ENCODE measurements at regions not wholly inside any gene's neighbourhood (a gene's known extent, or its start where the extent isn't known, plus 50 kb on each side); places are given as distances from the start of the nearest gene placed in this dataset.

DNA sequence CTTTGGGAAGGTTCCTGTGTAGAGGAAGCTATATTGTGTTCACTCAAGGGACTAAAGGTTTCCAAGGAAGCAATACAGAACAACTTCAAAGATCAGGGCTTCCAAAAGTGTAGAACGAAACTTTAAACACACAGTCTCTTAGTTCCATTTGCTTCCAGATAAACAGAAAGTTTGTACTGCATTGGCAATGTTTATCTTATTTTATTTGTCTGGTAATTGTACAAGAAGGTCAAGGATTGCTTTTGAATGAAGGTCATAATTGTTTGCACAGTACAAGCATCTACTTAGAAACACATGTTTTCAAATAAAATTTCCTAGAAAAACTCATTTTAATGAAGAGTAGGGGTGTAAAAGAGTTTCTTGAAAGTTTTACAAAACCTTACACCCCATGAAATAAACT lies 712.7 kb upstream of the SGCG start:
- no peak for DNase-seq

DNA sequence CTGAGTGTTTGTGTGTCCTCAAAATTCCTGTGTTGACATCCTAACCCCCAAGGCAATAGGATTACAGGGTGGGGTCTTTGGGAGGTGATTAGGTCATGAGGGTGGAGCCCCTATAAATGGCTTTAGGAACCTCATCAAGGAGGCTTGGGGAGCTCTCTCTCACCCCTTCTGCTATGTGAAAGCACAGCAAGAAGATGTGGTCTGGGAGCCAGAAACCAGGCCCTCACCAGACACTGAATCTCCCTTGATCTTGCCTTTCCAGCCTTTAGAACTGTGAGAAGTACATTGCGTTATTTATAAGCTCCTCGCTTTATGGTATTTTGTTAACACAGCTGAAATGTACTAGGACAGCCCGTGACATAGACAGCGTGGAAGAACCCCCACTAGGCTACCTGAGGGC lies 712.0 kb upstream of the SGCG start:
- no peak for DNase-seq

DNA sequence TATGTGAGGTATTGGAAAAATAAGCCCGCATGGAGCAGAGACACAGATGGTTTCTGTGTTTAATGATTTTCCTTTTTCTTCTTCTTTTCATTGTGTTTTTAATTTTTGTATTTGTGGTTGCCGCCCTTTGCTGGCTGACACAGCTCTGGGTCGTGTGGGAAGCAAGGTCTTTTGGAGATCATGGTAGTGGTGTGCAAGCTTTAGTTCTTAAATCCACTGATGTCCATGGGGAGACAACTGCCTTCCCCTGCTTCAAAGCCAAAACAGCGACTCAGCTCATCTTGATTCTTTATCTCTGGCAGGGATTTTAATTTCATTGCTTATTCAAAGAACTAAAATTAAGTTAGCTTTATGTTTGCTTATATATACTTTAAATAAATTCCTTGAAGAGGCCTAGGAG lies 711.3 kb upstream of the SGCG start:
- no peak for DNase-seq

DNA sequence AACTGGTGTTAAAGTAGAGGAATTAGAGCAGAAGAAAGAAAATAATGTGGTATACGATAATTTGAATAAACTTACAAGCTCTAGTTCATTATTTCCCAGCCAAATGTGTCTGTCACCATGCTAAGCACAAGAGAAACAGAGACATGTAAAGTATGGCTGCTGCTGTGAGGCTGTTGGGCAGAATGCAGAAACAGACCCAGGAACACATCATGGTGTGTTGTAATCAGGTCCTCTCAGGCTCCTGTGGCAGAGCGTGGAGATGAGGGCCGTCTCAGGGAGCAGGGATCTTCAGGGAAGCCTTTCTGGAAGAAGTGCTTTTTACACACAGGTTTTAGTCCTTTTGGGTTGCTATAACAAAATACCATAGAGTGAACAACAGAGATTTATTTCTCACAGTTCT lies 710.7 kb upstream of the SGCG start:
- no peak for DNase-seq

DNA sequence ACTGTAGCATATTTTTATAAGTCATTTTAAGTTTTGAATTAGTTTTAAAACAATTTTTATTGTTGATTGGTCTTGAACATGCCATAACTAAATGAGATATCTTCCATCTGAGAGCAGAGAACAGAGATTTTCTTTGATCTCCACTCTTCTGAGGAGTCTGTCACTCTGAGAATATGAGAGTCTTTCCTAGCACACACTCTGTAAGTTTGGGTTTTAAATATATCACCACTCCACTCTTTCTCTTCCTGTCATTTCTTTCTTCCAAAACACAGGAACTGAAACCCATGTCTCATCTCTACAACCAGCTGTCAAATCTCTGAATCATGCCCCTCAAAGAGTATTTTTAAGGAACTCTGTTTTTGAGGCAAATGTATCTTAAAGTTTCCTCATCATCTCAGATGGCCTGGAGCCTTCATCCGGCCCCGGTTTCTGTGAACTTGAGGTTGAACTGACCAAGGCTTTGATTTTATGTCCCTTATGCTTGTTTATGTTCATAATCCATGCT lies 698.2 kb upstream of the SGCG start:
- no peak for DNase-seq

DNA sequence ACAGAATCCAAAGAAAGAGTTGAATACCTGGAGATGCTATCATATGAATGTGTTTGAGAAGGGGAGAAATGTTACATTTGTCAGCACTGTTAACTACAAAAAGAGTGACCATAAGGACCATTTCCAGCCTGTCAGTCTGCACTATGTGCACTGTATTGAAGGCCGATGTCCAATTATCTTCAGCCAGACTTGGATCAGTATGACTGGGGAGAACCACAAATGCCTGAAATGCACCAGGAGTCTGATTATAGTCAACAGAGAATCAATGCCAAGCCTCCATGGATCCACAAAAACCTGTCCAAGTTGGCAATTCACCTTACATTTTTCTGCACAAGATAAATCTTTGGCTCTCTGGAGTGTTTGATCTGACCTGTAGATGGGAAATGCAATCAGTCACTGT lies 697.5 kb upstream of the SGCG start:
- DNase-seq: no peak

DNA sequence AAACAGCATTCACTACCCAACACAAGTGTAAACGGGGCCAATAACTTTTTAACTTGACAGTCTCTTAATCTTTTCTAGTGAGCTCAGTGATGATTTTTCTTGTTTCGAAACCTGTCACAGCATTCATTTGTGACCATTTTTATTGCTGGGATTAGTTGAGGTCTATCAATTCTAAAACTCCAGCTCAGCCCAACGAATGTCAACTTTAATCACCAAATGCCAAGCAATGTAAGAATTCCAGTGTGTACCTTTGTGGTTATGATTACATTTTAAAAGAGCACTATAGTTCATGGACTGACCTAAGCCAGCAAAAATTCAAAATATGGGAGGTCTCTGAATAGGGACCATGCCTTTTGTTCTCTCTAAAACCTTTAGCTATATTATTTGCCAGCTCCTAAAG lies 694.3 kb upstream of the SGCG start:
- no peak for DNase-seq

DNA sequence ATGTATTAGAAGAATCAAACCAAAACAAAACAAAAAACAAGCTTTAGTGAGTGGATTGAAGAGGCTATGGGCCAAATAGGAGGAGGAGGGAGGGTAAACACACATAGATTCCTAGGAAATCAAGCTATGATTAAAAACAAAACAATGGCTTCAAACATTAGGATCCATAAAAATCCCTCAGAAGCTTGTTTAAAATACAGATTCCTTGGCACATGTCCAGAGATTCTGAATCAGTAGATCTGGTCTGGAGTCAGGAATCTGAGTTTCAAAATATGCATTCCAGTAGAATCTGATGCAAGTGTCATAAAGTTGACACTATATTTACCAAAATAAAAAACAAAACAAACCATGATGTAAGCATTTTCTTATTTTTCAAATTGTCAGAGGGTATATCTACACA lies 692.8 kb upstream of the SGCG start:
- DNase-seq: no peak

DNA sequence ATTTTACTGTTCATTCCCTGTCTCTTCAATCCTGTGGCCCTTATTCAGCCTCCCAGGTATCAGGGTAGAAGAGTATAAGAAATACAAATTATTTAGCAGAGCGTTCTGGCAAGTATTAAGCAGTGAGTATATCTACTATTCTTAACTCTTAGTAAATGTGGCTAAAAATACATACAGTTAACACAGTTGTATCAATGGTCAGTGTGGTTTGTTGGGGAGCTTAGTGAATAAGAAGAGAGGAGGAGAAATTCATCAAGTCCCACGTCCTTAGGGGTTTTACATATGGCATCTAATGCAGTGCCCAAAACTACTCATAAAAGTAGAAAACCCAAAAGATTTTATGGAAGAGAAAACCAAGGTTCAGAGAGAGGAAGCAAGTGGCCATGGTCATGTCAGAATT lies 691.0 kb upstream of the SGCG start:
- no peak for DNase-seq

DNA sequence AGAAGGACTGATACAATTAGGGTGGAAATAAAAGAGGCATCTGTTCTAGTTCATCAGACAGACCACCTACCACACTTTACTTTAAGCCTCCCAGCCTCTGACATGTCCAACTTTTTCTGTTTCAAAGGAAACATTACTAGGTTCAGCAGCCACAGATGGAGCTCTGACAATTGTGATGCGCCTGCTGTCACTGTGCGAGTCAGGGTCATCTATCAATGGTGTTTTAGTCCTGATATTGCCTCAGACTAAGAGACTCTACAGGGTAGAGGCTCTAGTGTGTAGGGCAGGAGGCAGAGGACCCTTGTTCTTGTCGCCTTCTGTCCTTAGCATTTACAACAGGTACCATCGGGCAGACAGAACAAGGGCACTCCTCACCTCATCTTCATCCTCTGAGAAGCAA lies 685.0 kb upstream of the SGCG start:
- no peak for DNase-seq

DNA sequence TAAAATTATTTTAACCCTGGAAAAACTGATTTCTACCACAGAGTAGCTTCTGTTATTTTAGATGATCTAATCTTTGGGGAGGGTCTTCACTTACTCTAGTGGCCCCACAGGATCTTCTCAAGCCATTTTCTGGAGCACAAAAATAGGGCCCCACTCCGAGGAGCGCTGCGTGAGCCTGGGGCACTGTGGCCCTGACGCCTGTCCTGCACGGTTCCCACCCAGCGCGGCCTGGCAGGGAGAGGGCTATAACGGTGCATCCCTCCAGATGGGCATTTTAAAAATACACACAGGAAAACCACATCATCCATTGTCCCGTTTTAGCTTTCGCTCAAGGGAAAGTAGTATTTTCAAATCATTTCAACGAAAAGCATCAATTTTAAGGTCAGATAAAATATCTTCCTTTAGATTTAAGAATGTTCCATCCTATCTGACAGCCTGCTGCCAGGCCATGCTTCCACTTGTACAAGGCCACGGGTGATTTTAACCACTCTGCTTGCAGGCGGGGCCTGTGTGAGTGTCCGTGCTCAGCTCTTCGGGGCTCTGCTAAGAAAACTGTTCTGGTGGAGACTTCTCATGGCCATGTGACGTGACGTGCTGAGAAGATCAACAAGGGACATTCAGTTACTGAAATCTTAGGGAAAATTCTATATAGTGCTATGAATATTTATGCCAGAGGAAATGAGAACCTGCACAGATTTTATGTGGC lies 683.8 kb upstream of the SGCG start:
- no peak for DNase-seq

DNA sequence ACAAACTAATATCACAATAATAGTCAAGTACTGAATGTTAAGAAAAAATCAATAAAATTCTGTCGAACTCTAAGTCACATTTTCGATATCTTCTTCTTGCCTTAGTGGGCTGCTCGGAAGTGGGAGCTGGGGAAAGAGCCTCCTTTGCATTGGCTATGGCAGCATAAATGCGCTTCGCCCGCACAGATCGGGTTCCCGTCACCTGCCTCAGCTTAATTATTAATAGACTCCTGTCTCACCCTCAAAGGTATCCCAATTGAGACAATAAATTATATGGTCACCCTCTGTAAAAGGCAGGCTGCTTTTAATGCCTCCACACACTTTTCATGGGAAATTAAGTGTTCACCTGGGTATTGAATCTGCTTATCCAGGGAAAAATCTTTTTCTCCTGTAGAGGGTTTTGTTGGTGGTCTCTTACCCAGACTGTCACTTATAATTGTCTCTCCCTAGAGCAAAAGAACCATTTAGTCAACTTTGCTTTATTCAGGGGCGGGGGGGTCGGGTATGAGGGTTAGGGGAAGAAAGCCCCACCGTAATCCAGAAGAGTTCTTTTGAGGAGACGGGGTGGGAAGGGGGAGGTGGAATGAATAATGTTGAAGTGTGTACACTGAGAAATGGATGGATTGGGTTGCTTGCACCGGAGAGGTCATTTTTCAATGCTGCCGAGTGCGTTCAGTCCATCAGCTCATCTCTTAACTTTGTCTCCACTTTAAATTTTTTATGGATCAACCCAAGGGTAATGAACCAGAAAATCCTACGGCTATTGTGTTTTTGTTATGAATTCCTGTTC lies 682.6 kb upstream of the SGCG start:
- DNase-seq: no peak

DNA sequence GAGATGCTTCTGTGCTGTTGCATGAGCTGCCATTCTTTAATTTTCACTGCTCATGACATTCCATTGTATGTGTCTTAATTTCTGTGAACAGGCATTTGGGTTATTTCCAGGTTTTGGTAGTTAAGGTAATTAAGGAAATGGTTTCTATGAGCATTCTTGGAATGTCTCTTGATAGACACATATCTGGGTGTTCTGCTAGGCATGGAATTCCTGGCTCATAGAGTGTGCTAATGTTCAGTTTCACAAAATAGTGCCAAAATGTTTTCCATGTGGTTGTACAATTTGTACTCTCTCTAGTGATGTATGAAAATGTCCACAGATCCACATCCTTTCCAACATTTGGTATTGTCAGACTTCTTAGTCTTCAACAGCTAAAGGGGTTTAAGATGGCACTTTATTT lies 680.9 kb upstream of the SGCG start:
- no peak for DNase-seq

DNA sequence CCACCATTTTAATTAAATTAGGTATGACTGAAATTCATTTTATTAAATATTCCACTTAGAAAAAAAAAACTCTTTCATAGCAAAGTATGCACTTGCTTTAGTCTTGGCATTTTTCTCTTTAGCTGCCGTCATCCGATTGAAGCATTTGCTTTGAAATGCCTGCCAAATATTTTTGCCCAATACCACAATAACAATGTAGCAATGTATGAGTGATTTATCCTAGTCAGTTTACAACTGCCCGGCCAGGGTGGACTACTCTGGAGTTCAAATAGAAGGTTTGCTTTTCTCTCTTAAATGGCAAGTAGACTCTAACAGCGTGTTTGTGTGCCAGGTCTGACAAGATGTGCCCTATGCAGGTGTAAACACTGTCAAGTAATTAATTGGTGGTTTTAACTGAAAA lies 675.3 kb upstream of the SGCG start:
- DNase-seq: no peak

DNA sequence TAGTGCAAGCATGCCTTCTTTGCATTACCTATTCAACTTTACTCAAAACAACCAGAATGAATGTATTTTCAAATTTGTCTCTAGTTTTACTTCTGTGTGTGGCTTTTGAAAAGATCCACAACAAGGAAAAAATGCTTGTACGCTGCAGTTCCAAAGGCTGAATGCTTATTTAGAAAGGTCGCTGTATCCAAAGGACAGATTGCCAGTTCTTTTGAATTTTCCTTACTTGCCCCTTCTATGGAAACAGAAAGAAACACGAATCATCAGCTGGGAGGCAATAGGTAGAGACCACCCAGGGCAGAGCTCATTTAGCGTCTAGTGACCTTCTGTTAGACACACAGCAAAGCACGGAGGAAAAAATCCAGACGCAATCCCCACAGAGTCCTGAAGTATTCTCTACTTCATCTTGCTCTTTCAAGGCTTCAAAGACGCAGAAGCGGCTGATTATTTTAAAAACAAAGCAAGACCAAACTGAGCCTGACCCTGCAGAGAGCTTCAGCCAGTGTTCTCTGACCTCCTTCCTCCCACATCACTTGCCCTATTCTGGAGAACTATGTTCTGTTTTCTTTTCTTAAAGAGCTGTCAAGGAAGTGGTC lies 674.6 kb upstream of the SGCG start:
- DNase-seq: no peak

DNA sequence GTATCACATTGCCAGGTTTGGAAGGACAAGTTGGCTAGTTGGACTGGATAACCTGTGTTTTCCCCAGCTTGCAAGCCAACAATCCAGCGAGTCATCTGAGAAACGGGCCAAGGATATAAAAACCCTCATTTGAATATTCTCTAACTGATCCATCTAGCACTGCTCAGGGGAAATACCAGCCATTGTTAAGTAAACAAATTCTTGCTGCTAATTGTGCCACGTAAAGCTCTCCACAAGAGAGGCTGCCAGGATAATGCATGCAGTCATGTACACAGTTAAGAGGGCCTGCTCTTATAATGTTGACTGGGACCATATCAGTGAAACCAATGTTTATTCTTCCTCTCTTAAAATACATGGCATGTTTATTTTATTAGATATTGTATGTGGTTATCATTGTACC lies 663.2 kb upstream of the SGCG start:
- DNase-seq: no peak

DNA sequence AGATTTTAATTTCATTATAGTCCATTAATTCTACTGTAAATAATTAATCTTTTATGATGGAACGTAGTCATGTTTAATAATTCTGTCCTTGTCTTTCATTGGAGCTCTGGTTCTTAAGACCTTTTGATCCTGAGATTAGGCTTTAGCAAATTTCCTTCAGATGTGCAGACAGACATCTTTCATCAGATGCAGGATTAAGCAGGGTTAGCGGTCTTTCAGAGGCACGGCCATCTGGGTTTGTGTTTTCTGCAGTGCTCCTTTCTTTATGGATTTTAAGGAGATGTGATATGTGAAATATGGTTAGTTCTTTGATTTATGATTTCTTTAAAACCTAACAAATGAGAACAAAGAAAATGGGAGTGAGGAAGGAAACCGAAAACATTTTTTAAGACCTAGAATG lies 643.9 kb upstream of the SGCG start:
- DNase-seq: no peak

DNA sequence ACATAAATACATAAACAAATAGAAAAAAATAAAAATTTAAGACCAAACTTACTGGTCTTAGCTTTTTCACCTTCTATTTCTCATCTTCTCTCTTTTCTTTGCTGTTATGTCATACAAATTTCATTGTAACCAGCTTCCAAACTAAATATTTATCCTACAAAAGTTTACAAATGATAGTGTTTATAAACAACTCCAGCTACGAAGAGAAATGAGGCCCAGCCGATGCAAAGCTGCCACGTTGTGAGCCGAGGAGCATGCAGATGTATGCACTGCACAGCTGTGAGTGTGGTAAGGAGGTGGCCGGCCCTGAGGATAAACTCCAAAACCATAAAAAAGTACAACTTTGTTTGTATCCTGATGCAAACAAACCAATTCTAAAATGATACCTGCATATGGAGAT lies 642.4 kb upstream of the SGCG start:
- DNase-seq: no peak

DNA sequence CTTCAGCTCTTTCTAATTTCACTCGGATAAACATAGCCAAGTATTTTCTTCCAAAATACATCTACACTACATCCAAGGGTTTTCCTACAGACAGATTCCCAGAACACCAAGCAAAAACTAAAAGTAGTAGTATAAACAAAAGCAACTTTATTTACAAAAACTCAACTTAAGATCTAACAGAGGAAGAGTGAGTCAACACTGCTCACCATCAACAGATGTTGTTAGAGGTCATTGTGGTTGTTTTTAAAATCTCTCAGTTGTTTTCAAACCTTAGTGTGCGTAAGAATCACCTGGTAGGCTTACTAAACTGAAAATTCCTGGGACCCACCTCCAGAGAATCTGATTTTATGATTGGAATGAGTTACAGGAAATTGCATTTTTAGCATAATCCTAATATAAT lies 631.7 kb upstream of the SGCG start:
- no peak for DNase-seq

DNA sequence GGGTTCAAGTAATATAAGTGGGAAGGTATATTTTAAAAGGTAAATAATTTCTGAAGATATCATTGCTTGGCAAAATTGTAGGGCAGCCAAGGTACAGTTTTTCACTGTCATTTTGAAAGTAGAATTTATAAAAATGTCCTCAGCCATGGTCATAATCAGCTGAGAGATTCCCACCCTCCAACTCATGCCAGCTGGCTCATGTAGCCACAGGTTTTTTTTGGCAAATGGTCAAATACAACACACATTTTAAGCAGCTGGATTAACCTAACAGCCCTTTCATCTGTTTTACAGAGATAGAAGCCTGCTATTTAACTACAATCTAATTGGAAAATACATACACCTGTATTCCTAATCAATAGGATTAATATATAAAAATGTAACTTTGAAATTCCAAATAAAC lies 619.2 kb upstream of the SGCG start:
- DNase-seq: no peak

DNA sequence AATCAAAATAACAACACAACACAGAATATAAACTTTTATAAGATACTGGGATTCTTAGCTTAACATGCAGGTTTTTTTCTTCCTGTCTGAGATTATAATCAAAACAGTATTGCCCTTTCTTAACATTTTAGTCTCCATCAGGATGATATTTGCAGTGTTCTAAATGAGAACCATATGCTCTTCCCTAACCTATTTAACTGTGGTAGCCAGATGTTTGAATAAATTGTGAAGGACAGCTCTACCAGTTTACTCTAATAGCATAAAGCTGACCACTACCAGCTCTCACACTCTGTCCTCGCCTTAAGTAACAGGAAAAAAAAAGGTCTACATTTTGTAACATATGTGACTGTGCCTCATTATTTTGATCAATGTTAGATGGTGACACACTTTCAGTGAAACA lies 618.7 kb upstream of the SGCG start:
- no peak for DNase-seq

DNA sequence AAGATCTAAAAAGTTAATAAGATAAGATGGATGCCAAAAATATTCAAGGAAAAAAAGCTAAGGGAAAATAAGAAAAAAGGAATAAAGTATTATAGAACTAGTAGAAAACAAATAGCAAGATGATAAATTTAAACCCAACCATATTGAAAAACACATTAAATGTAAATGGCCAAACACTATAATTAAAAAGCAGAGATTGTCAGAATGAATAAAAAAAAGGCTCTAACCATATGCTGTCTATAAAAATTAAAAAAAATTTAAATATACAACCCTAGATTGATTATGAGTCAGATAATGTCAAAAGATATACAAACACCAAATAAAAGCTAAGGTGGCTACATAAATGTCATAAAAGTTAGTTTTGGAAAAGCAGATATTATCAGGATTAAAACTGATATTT lies 617.5 kb upstream of the SGCG start:
- no peak for DNase-seq

DNA sequence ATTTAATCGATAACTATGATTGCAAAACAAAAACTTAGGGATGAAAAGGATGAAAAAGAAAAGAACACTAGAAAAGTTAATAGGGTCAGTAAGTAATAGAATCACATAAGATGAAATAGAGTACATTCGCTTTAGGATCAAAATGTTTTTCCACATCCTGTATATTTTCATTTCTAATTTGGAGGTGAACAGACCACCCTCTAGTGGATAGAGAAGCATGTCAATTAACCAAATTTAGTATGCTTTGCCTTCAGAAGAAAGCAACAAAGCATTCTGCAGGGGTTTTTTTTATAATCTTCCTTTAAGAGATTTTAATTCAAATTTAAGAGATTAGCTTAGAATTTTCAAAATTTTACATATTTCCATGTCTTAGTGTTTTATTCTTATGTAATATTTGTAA lies 611.0 kb upstream of the SGCG start:
- no peak for DNase-seq

DNA sequence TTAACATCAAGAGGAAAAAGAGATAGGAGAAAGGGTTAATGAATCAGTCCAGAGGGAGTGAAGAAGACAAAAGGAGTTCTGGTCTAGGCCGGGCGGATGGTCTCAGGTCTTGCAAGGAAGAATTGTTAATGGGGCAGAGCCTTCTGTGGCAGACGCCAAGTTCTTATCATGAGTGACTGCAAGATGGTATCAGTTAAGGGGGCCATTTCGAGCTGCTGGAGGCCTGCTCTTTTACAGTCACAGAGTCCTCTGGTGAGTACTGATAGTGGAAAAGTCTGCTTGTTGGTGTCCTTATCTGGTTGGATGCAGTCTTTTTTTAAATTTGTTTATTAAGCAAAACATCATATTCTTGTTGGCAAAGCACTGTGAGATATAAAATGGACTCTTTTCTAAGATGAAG lies 590.9 kb upstream of the SGCG start:
- DNase-seq: no peak

Data from effector CD8-positive, alpha-beta T cell (primary cell).